Esophagus muscularis mucosa (tissue), 4 donors: ENCODE measurements at regions not wholly inside any gene's neighbourhood (a gene's known extent, or its start where the extent isn't known, plus 50 kb on each side); places are given as distances from the start of the nearest gene placed in this dataset.

ENCODE experiments used
- DNase-seq: peaks from one replicate; pipeline ENCODE4 v3.0.0-alpha.2; 2017; ENCODE audit errors: extremely low spot score
- H3K27ac ChIP-seq, 4 donors: fragments of 200-600 bp; sonication (generic); replicated peaks in 1 of 4; 1 replicate in 3 of 4; 2 replicates in 1 of 4; pipeline ENCODE4 v1.5.1; 2016 to 2019; ENCODE audit warnings: mild to moderate bottlenecking in 1 of 4
- H3K27me3 ChIP-seq, 4 donors: fragments of 200-600 bp; sonication (generic); one replicate each; pipeline versions ENCODE4 v1.5.1 to v1.6.0; 2016 to 2019
- H3K36me3 ChIP-seq, 4 donors: fragments of 200-600 bp; sonication (generic); one replicate each; pipeline ENCODE4 v1.5.1; 2016 to 2019
- H3K4me1 ChIP-seq, 4 donors: fragments of 200-600 bp; sonication (generic); one replicate each; pipeline ENCODE4 v1.5.1; 2016 to 2019
- H3K4me3 ChIP-seq, 4 donors: fragments of 200-600 bp; sonication (generic); 1 replicate in 2 of 4; 2 replicates in 2 of 4; pipeline ENCODE4 v1.5.1; 2016 to 2019; ENCODE audit warnings: mild to moderate bottlenecking in 4 of 4, moderate library complexity in 1 of 4
- H3K9me3 ChIP-seq, 4 donors: fragments of 200-600 bp; sonication (generic); 1 replicate in 3 of 4; 2 replicates in 1 of 4; pipeline ENCODE4 v1.5.1; 2016 to 2019
- CTCF ChIP-seq, 3 experiments: fragments of 200-600 bp in 2 of 3; fragments of 450-650 bp in 1 of 3; sonication (generic) in 2 of 3; IDR thresholded peaks; one replicate each; pipeline ENCODE4 v1.5.1; 2017 to 2019; ENCODE audit warnings: antibody characterized with exemption in 3 of 3, mild to moderate bottlenecking in 2 of 3, moderate library complexity in 1 of 3
- EP300 ChIP-seq: sonication (generic); formaldehyde crosslinking; IDR thresholded peaks from one replicate; pipeline ENCODE4 v1.6.1; 2017; ENCODE audit warnings: antibody characterized with exemption
- POLR2A ChIP-seq: fragments of 450-650 bp; IDR thresholded peaks from one replicate; pipeline ENCODE4 v1.6.1; 2017; ENCODE audit warnings: antibody characterized with exemption, moderate library complexity, mild to moderate bottlenecking, low read depth
- POLR2AphosphoS5 ChIP-seq, 2 donors: sonication (generic); formaldehyde crosslinking; IDR thresholded peaks; one replicate each; pipeline ENCODE4 v1.6.1; 2017; ENCODE audit warnings: antibody characterized with exemption in 2 of 2
- WGBS: methylation state at CpG from one replicate; pipeline ENCODE4 v1.1.5; 2018; 5-methylcytosine and 5-hydroxymethylcytosine counted together
- intact Hi-C: fragments of 100-400 bp; cut with DNase I; formaldehyde crosslinking; loops from one replicate; pipeline ENCODE4 v1.15.1; 2023

- TF ChIP-seq POLR2AphosphoS5 (IDR thresholded peaks at IDR 0.05): no peak
- no peak for TF ChIP-seq POLR2A
- no peak for TF ChIP-seq CTCF (IDR thresholded peaks at IDR 0.05)
- no peak for TF ChIP-seq EP300
- no peaks in the 10 kb centered on the region for H3K9me3 ChIP-seq
- no peak overlapping the region for H3K27ac ChIP-seq
- no peak for DNase-seq
- 60% methylated on average over 5 of the region's 5 CpGs for WGBS
- no peaks in the 10 kb centered on the region for H3K27me3 ChIP-seq
- H3K4me3 ChIP-seq: no peak overlapping the region
- no peaks in the 10 kb centered on the region for H3K36me3 ChIP-seq
- intact Hi-C loops: no loop called here
- no peaks in the 10 kb centered on the region for H3K4me1 ChIP-seq
Measured at GRCh38 chr5:167720676-167721260, 570.7 kb upstream of the WWC1 start.

- no peak overlapping the region for H3K27ac ChIP-seq
- no peak for TF ChIP-seq POLR2A
- TF ChIP-seq EP300: no peak
- TF ChIP-seq CTCF (IDR thresholded peaks at IDR 0.05): no peak
- no peak for TF ChIP-seq POLR2AphosphoS5 (IDR thresholded peaks at IDR 0.05)
- H3K4me1 ChIP-seq: no peaks in the 10 kb centered on the region
- intact Hi-C loops: loop anchor here (2.0 kb wide), 1 partner anchor 497 kb away; no protein-coding TSS in a partner anchor
- no peak overlapping the region for H3K4me3 ChIP-seq
- DNase-seq: no peak
- no peaks in the 10 kb centered on the region for H3K27me3 ChIP-seq
- H3K9me3 ChIP-seq: no peaks in the 10 kb centered on the region
- no peaks in the 10 kb centered on the region for H3K36me3 ChIP-seq
- 75% methylated on average over 3 of the region's 3 CpGs for whole genome bisulfite sequencing
Measured at GRCh38 chr5:167721926-167722440, 569.5 kb upstream of the WWC1 start.

GRCh38 chr5:167723254-167723871, 568.1 kb upstream of the WWC1 start:
- DNase-seq: peak; percentile 93
- H3K4me1 ChIP-seq: no peaks in the 10 kb centered on the region
- H3K27ac ChIP-seq: no peak overlapping the region
- H3K36me3 ChIP-seq: no peaks in the 10 kb centered on the region
- intact Hi-C loops: loop anchor here (2.0 kb wide), 1 partner anchor 495 kb away; no protein-coding TSS in a partner anchor
- no peaks in the 10 kb centered on the region for H3K9me3 ChIP-seq
- 25% methylated on average over 9 of the region's 9 CpGs for WGBS
- TF ChIP-seq EP300 (no peak), CTCF (IDR thresholded peaks at IDR 0.05) (peak; percentile 70 to 90 (median 82)), POLR2A (no peak), POLR2AphosphoS5 (IDR thresholded peaks at IDR 0.05) (peak in 1 of 2 donors; percentile 33)
- no peaks in the 10 kb centered on the region for H3K27me3 ChIP-seq
- H3K4me3 ChIP-seq: no peak overlapping the region

GRCh38 chr5:167725264-167725663, 566.2 kb upstream of the WWC1 start:
- intact Hi-C loops: loop anchor here (2.0 kb wide), 1 partner anchor 324 kb away; no protein-coding TSS in a partner anchor
- DNase-seq: no peak
- Histone ChIP-seq H3K4me1 (no peaks in the 10 kb centered on the region), H3K4me3 (no peak overlapping the region), H3K27me3 (no peaks in the 10 kb centered on the region), H3K9me3 (no peaks in the 10 kb centered on the region), H3K27ac (no peak overlapping the region), H3K36me3 (no peaks in the 10 kb centered on the region)
- WGBS: 69% methylated on average over 2 of the region's 2 CpGs
- TF ChIP-seq EP300 (no peak), POLR2A (no peak), CTCF (IDR thresholded peaks at IDR 0.05) (no peak), POLR2AphosphoS5 (IDR thresholded peaks at IDR 0.05) (no peak)
